Dendritic cell treated with granulocyte-macrophage colony-stimulating factor and Interleukin-4, amounts not matched to agents 40 ng/mL and 50 ng/mL, for 4 days (primary cell): ENCODE measurements at regions not wholly inside any gene's neighbourhood (a gene's known extent, or its start where the extent isn't known, plus 50 kb on each side); places are given as distances from the start of the nearest gene placed in this dataset.
"Not testable (repeated sequence)": the region's sequence is repeated elsewhere in the genome, so short reads cannot be mapped to it uniquely, and the experiment has no call there.

ENCODE experiments used
- H3K27ac Mint-ChIP-seq: one replicate; pipeline ENCODE4 v1.8.0; 2022; ENCODE audit warnings: mild to moderate bottlenecking, mixed read lengths
- H3K27me3 Mint-ChIP-seq: one replicate; pipeline ENCODE4 v1.8.0; 2022; ENCODE audit warnings: mild to moderate bottlenecking, mixed read lengths
- H3K36me3 Mint-ChIP-seq: one replicate; pipeline ENCODE4 v1.8.0; 2022; ENCODE audit warnings: low read depth, mixed read lengths
- H3K4me1 Mint-ChIP-seq: one replicate; pipeline ENCODE4 v1.8.0; 2022; ENCODE audit warnings: low read depth, mixed read lengths
- H3K4me3 Mint-ChIP-seq: one replicate; pipeline ENCODE4 v1.8.0; 2022; ENCODE audit warnings: mild to moderate bottlenecking, moderate library complexity, mixed read lengths
- H3K9me3 Mint-ChIP-seq: one replicate; pipeline ENCODE4 v1.8.0; 2022; ENCODE audit warnings: mixed read lengths
- intact Hi-C: fragments of 100-400 bp; cut with micrococcal nuclease; formaldehyde crosslinking; loops from one replicate; pipeline ENCODE4 v1.15.0; 2022

- Mint-ChIP-seq H3K9me3 (peaks cover 10% of the 10 kb centered on the region), H3K27me3 (no peaks in the 10 kb centered on the region), H3K36me3 (no peaks in the 10 kb centered on the region), H3K4me1 (no peaks in the 10 kb centered on the region), H3K27ac (no peak overlapping the region), H3K4me3 (no peak overlapping the region)
- intact Hi-C loops: no loop called here
These were observed 103.8 kb downstream of the RNASET2 start for GRCh38 chr6:166852451-166852975.

DNA sequence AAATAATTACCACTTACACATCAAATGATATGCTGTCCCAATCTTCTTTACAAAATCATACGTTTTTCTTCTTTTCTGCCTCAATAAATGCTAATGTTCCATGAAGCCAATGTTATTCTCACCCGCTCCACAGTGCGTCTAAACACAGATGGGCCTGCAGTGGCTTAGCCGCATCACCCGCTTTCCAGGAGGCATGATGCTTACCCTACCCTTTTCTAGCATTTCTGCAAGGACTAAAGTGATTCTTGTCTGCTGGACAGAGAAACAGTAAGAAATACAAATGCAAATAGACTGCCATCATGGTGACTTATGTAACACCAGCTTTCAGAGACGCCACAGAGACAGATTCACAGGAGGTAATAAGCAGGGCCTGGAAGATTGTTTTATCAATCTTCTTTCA is 104.4 kb downstream of the RNASET2 start:
- Mint-ChIP-seq H3K27me3 (no peaks in the 10 kb centered on the region), H3K9me3 (peaks cover 10% of the 10 kb centered on the region), H3K4me3 (no peak overlapping the region), H3K4me1 (no peaks in the 10 kb centered on the region), H3K27ac (no peak overlapping the region), H3K36me3 (no peaks in the 10 kb centered on the region)
- intact Hi-C loops: no loop called here

DNA sequence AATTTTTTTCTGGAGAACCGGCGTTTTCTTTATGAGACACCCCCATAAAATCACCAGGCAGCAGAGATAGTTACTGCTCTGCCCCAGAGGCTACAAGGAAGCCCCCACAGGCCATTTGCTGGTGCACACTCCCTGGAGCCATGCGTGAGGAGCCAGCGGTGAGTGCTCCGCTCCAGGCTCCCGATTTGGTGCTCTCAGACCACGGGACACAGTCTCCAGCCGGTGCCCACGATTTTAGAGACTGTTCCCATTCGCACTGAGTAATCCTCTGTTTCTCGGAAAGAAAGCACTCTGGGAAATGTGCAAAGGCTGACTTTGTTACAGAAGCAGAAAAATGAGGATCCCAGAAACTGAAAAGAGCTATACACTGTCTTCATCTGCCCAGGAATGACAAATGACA is 104.9 kb downstream of the RNASET2 start:
- H3K27me3 Mint-ChIP-seq: no peaks in the 10 kb centered on the region

GRCh38 chr6:166850677-166851076 is 105.7 kb downstream of the RNASET2 start:
- Mint-ChIP-seq H3K4me3 (no peak overlapping the region), H3K27me3 (peaks cover 1% of the 10 kb centered on the region), H3K36me3 (peaks cover 3% of the 10 kb centered on the region), H3K9me3 (peaks cover 18% of the 10 kb centered on the region), H3K27ac (no peak overlapping the region), H3K4me1 (no peaks in the 10 kb centered on the region)
- intact Hi-C loops: no loop called here

More for the DNA sequence above, 104.9 kb downstream of the RNASET2 start:
- peaks cover 10% of the 10 kb centered on the region for H3K9me3 Mint-ChIP-seq
- intact Hi-C loops: no loop called here
- H3K36me3 Mint-ChIP-seq: no peaks in the 10 kb centered on the region
- no peak overlapping the region for H3K4me3 Mint-ChIP-seq
- no peak overlapping the region for H3K27ac Mint-ChIP-seq
- no peaks in the 10 kb centered on the region for H3K4me1 Mint-ChIP-seq

GRCh38 chr6:166849749-166850183 is 106.6 kb downstream of the RNASET2 start:
- H3K9me3 Mint-ChIP-seq: peaks cover 17% of the 10 kb centered on the region
- H3K36me3 Mint-ChIP-seq: peaks cover 6% of the 10 kb centered on the region
- H3K27ac Mint-ChIP-seq: no peak overlapping the region
- H3K27me3 Mint-ChIP-seq: peaks cover 5% of the 10 kb centered on the region
- intact Hi-C loops: no loop called here
- H3K4me1 Mint-ChIP-seq: no peaks in the 10 kb centered on the region
- no peak overlapping the region for H3K4me3 Mint-ChIP-seq

DNA sequence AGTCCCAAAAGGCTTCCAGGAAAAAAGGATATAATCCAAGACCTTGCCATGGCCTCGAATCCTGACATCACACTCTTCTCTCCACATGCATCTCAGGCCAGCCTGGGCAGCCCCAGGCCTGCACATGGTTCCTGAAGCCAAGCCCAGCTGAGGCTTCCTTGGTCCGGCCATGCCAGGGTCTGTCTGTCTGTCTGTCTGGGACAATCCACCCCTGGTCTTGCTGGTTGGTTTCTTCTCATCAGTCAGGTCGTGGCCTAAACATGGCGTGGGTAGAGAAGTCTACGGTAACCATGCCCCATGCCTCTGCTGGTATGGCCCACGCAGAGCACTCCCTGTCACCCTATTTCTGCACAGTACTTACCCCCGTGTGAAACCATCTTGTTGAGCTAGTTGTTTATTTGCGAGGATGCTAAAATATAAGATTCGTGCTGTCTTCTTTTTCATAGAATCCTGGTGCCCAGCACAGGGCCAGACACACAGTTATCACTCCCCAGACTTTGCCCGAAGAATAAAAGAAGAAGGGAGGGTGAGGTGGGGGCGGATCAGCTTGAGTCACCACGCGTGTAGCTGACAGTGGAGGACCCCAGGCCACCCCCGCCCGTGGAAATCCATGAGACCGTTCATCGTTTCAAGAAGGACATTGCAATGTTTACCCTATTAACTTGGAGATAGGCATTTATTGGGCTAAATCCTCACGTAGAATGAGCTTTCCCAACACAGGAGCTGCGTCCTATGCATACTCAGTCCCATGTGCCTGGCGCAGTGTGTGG is 107.2 kb downstream of the RNASET2 start:
- Mint-ChIP-seq H3K4me3 (no peak overlapping the region), H3K4me1 (no peaks in the 10 kb centered on the region), H3K27ac (no peak overlapping the region), H3K27me3 (peaks cover 6% of the 10 kb centered on the region), H3K36me3 (peaks cover 6% of the 10 kb centered on the region), H3K9me3 (peaks cover 16% of the 10 kb centered on the region)
- intact Hi-C loops: no loop called here

DNA sequence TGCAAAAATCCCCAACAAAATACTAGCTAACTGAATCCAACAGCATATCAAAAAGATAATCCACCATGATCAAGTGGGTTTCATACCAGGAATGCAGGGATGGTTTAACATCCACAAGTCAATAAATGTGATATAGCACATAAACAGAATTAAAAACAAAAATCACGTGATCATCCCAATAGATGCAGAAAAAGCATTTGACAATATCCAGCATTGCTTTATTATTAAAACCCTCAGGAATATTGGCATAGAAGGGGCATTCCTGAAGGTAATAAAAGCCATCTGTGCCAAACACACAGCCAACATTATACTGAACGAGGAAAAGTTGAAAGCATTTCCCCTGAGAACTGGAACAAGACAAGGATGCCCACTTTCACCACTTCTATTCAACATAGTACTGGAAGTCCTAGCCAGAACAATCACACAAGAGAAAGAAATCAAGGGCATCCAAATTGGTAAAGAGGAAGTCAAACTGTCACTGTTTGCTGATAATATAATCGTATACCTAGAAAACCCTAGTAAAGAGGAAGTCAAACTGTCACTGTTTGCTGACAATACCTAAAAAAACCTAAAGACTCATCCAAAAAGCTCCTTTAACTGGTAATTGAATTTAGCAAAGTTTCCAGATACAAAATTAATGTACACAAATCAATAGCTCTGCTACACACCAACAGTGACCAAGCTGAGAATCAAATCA is 109.8 kb downstream of the RNASET2 start:
- H3K4me3 Mint-ChIP-seq, H3K27ac Mint-ChIP-seq, intact Hi-C loops, H3K36me3 Mint-ChIP-seq, H3K27me3 Mint-ChIP-seq, H3K4me1 Mint-ChIP-seq: not testable (repeated sequence)
- peaks cover 16% of the 10 kb centered on the region for H3K9me3 Mint-ChIP-seq

DNA sequence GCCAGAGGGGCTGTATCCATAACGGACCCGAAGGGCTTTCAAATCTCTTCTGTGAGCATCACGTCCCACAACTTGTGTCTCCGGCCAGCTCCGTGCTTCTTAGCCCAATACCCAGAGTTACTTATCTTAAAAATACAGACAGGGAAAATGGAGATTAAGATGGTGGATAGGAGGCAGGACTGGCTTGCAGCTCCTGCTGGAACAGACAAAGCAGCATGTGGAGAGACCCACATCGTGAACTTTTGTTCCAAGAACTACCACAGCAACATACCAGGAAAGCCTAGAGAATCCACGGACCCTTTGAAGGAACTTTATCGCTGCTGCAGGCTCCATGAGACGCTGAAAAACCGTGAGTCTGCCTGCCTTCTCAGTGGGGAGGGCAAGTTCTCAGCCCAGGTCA is 113.7 kb downstream of the RNASET2 start:
- peaks cover 6% of the 10 kb centered on the region for H3K36me3 Mint-ChIP-seq
- H3K27ac Mint-ChIP-seq: no peak overlapping the region
- H3K4me1 Mint-ChIP-seq: no peaks in the 10 kb centered on the region
- intact Hi-C loops: no loop called here
- H3K9me3 Mint-ChIP-seq: peaks cover 16% of the 10 kb centered on the region
- peaks cover 8% of the 10 kb centered on the region for H3K27me3 Mint-ChIP-seq
- H3K4me3 Mint-ChIP-seq: no peak overlapping the region

- no peak overlapping the region for H3K4me3 Mint-ChIP-seq
- no peaks in the 10 kb centered on the region for H3K4me1 Mint-ChIP-seq
- intact Hi-C loops: no loop called here
- no peak overlapping the region for H3K27ac Mint-ChIP-seq
- H3K9me3 Mint-ChIP-seq: peaks cover 13% of the 10 kb centered on the region
- peaks cover 8% of the 10 kb centered on the region for H3K27me3 Mint-ChIP-seq
- H3K36me3 Mint-ChIP-seq: peaks cover 6% of the 10 kb centered on the region
These were observed 115.1 kb downstream of the RNASET2 start for GRCh38 chr6:166841216-166841615.

- Mint-ChIP-seq H3K27me3 (peaks cover 3% of the 10 kb centered on the region), H3K9me3 (peaks cover 11% of the 10 kb centered on the region), H3K27ac (no peak overlapping the region), H3K4me3 (no peak overlapping the region), H3K4me1 (no peaks in the 10 kb centered on the region), H3K36me3 (no peaks in the 10 kb centered on the region)
- intact Hi-C loops: no loop called here
These were observed 116.8 kb downstream of the RNASET2 start for GRCh38 chr6:166839569-166839968.

DNA sequence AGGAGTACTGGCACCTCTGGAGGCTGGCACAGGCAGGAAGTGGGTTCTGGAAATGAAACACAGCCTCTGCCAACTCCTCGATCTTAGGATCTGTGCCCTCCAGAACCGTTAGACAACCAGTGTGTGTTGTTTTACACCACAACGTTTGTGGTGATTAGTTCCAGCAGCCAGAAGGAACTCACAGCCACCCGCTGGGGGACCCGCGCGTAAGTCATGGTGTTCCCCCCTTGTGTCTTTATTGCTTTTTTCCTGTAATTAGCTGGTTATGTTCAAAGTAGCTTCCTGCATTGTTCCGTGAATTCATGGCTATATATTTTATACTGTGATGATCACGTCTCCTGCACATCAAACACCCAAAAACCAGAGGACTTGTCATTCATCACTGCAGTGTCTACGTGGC is 117.4 kb downstream of the RNASET2 start:
- H3K36me3 Mint-ChIP-seq: no peaks in the 10 kb centered on the region
- no peak overlapping the region for H3K4me3 Mint-ChIP-seq
- intact Hi-C loops: no loop called here
- no peak overlapping the region for H3K27ac Mint-ChIP-seq
- peaks cover 17% of the 10 kb centered on the region for H3K9me3 Mint-ChIP-seq
- peaks cover 3% of the 10 kb centered on the region for H3K27me3 Mint-ChIP-seq
- H3K4me1 Mint-ChIP-seq: no peaks in the 10 kb centered on the region

DNA sequence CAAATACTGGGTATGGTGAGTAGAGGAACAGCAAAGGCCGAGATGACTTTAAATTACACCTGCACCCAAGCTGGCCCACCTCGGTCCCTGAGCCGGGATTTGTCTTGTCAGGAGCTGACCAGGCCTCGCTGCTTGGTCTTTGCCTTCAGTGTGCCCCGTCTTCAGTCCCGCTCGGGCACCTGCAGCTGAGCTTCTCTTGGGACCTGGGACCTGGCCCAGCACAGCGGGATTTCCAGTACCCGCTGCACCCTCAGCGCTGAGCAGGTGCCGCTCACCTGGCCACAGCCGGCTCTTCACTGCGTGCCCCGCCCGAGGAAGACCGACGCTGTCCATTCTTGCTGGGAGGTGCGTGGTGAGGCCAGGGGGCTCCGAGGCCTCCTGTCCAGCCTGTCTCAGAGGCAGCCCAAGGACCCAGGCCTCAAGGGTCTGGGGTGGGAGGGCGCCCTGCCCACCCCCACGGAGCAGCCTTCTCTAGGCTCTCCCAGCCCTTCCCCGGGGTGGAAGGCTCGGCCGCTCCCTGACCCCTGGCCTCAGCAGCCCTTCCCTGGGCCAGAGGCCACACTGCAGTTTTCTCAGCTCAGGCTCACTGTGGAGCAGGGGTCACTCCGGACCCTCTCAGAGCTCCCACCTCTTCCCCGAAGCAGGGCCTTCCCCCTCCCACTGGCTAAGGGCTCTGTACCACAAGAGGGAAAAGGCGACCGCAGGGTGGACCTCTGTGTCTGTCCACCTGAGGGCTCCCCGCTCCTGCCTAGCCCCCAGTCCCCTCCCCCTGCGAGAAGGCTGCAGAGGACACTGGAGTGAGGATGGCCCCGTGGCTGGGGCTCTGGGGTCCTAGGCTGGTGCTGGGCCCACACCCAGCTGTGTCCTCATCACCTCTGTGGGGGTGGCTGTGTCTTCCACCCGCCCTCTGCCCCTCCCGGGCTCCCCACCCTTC is 119.3 kb downstream of the RNASET2 start:
- H3K4me3 Mint-ChIP-seq: no peak overlapping the region
- H3K27me3 Mint-ChIP-seq: peaks cover 1% of the 10 kb centered on the region
- peaks cover 5% of the 10 kb centered on the region for H3K4me1 Mint-ChIP-seq
- intact Hi-C loops: no loop called here
- H3K27ac Mint-ChIP-seq: no peak overlapping the region
- H3K36me3 Mint-ChIP-seq: no peaks in the 10 kb centered on the region
- peaks cover 20% of the 10 kb centered on the region for H3K9me3 Mint-ChIP-seq

GRCh38 chr6:166834049-166834448 is 122.3 kb downstream of the RNASET2 start:
- intact Hi-C loops: no loop called here
- Mint-ChIP-seq H3K36me3 (no peaks in the 10 kb centered on the region), H3K27me3 (peaks cover 1% of the 10 kb centered on the region), H3K4me3 (no peak overlapping the region), H3K4me1 (peaks cover 27% of the 10 kb centered on the region), H3K27ac (no peak overlapping the region), H3K9me3 (peaks cover 20% of the 10 kb centered on the region)
